RWPE2 (cell line): ENCODE measurements at regions not wholly inside any gene's neighbourhood (a gene's known extent, or its start where the extent isn't known, plus 50 kb on each side); places are given as distances from the start of the nearest gene placed in this dataset.

Experiments
- ATAC-seq: fragments of 200-7000 bp; cut with Tn5 transposase; 3 replicates; pipeline ENCODE4 v1.9.1; 2021; ENCODE audit warnings: low read depth
- DNase-seq: peaks from one replicate; pipeline ENCODE4 v3.0.0-alpha.2; 2020; ENCODE audit warnings: low spot score
- H3K27ac ChIP-seq: fragments of 450-650 bp; 2 replicates; pipeline ENCODE4 v1.5.1; 2017; ENCODE audit warnings: mild to moderate bottlenecking; ENCODE audit not compliant: poor library complexity, severe bottlenecking
- H3K27me3 ChIP-seq: fragments of 250-450 bp; sonication (Bioruptor Pico); 2 replicates; pipeline ENCODE4 v1.5.1; 2021; ENCODE audit warnings: mild to moderate bottlenecking, moderate library complexity; ENCODE audit not compliant: insufficient read depth, poor library complexity, severe bottlenecking
- H3K36me3 ChIP-seq: fragments of 250-450 bp; sonication (Bioruptor Pico); 2 replicates; pipeline ENCODE4 v1.5.1; 2020; ENCODE audit warnings: low read depth, mild to moderate bottlenecking, moderate library complexity
- H3K4me1 ChIP-seq: fragments of 250-450 bp; sonication (Bioruptor Pico); 2 replicates; pipeline ENCODE4 v1.5.1; 2021; ENCODE audit warnings: mild to moderate bottlenecking, moderate library complexity; ENCODE audit not compliant: insufficient read depth, poor library complexity, severe bottlenecking
- H3K4me3 ChIP-seq: fragments of 250-450 bp; sonication (Bioruptor Pico); 2 replicates; pipeline ENCODE4 v1.5.1; 2021; ENCODE audit warnings: mild to moderate bottlenecking, moderate library complexity; ENCODE audit not compliant: severe bottlenecking
- H3K9me3 ChIP-seq: fragments of 250-450 bp; sonication (Bioruptor Pico); 2 replicates; pipeline ENCODE4 v1.5.1; 2021; ENCODE audit warnings: mild to moderate bottlenecking, moderate library complexity; ENCODE audit not compliant: severe bottlenecking
- TF ChIP-seq, protein P1 (sequence below): fragments of 450-650 bp; IDR thresholded peaks from one replicate; pipeline ENCODE4 v1.5.1; 2017; ENCODE audit warnings: mild to moderate bottlenecking, moderate library complexity; ENCODE audit not compliant: poor library complexity, severe bottlenecking

DNA sequence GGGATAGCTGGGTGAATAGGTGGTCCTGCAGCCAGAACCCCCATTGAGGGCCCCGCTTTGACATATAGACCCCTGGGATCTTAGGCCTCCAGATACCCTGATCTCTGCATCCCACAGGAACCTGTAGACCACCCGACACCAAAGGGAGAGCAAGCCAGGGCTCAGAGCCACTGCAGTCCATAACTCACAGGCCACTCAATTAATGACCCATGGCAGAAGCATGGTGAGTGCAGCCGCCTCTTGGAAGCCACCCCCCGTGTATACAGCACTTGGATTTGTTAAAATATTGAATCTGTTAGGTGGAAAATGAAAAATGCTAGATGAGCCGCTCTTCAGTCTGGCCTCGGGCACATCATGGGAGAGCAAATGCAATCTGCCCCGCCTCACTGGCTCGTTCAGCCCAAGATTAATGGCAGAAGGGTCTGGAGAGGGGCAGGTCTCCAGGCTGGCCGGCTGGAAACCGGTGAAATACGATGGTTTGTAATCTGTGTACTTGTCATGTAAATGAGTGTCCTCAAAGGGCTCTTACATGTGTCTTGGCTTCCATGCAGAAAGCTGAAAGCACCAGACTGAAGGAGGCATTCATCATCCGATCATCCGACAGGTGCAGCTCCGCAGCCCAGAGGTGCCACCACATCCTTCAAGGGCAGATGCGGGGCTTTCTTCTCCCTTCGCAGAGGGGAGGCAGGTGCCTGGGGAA, 111.3 kb downstream of the OLFM1 start:
- H3K27me3 ChIP-seq, result peaks cover 38% of the 10 kb centered on the region
- H3K4me3 ChIP-seq, result no peak overlapping the region
- H3K27ac ChIP-seq, result no peak overlapping the region
- no peak for ATAC-seq
- H3K36me3 ChIP-seq, result no peaks in the 10 kb centered on the region
- no peak for DNase-seq
- H3K9me3 ChIP-seq, result no peaks in the 10 kb centered on the region
- H3K4me1 ChIP-seq, result no peaks in the 10 kb centered on the region
- TF ChIP-seq, protein P1, sequence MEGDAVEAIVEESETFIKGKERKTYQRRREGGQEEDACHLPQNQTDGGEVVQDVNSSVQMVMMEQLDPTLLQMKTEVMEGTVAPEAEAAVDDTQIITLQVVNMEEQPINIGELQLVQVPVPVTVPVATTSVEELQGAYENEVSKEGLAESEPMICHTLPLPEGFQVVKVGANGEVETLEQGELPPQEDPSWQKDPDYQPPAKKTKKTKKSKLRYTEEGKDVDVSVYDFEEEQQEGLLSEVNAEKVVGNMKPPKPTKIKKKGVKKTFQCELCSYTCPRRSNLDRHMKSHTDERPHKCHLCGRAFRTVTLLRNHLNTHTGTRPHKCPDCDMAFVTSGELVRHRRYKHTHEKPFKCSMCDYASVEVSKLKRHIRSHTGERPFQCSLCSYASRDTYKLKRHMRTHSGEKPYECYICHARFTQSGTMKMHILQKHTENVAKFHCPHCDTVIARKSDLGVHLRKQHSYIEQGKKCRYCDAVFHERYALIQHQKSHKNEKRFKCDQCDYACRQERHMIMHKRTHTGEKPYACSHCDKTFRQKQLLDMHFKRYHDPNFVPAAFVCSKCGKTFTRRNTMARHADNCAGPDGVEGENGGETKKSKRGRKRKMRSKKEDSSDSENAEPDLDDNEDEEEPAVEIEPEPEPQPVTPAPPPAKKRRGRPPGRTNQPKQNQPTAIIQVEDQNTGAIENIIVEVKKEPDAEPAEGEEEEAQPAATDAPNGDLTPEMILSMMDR, result no peak

- no peak for ATAC-seq
- H3K9me3 ChIP-seq, result no peaks in the 10 kb centered on the region
- no peak overlapping the region for H3K27ac ChIP-seq
- H3K4me3 ChIP-seq, result no peak overlapping the region
- peaks cover 44% of the 10 kb centered on the region for H3K27me3 ChIP-seq
- no peaks in the 10 kb centered on the region for H3K4me1 ChIP-seq
- DNase-seq, result no peak
- TF ChIP-seq, protein P1, result no peak
- no peaks in the 10 kb centered on the region for H3K36me3 ChIP-seq
Measured at GRCh38 chr9:135199489-135199888, 112.0 kb downstream of the OLFM1 start.

GRCh38 chr9:135201711-135202110, 114.2 kb downstream of the OLFM1 start:
- Histone ChIP-seq H3K27ac (no peak overlapping the region), H3K4me1 (no peaks in the 10 kb centered on the region), H3K27me3 (peaks cover 44% of the 10 kb centered on the region), H3K4me3 (no peak overlapping the region), H3K36me3 (no peaks in the 10 kb centered on the region), H3K9me3 (no peaks in the 10 kb centered on the region)
- DNase-seq, result no peak
- ATAC-seq, result no peak
- TF ChIP-seq, protein P1, result no peak

DNA sequence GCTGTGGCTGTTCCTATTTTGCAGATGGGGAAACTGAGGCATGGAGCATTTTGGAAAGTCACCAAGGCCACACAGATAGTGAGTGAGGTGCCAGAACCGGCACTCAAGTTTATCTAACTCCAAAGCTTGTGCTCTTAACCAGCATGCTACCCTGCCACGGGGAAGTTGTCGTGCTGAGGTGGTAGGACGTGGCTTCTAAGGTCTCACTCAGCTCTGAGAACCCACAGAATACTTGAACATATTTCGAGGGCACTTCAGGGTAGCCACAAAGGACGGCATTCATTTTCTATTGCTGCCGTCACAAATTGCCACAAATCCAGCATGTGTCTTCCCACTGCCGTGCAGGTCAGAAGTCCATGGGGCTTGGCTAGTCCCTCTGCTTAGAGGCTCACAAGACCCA, 116.7 kb downstream of the OLFM1 start:
- H3K36me3 ChIP-seq, result no peaks in the 10 kb centered on the region
- ATAC-seq (no peak), DNase-seq (no peak)
- peaks cover 25% of the 10 kb centered on the region for H3K27me3 ChIP-seq
- H3K27ac ChIP-seq, result no peak overlapping the region
- TF ChIP-seq, protein P1, result no peak
- no peak overlapping the region for H3K4me3 ChIP-seq
- H3K4me1 ChIP-seq, result no peaks in the 10 kb centered on the region
- no peaks in the 10 kb centered on the region for H3K9me3 ChIP-seq

DNA sequence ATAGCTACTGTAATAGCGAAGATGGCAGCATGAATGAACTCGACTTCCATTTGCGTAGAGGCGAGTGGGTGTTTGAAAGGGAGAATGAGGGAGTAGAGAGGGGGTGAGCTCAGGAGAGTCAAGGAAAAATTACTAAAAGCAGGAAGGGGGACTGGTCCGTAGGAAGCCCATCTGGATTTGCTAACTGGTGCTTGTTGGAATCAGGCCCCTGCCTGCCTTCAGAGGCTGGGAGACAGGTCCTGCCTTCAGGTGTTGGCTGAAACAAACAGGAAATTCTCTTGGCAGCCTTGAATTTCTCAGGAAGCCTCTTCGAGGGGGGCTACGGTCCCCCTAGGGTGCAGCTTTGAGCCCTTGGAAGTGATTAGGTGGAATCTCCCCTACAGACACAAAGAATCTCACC, 121.7 kb downstream of the OLFM1 start:
- ATAC-seq (no peak), DNase-seq (no peak)
- no peak overlapping the region for H3K4me3 ChIP-seq
- TF ChIP-seq, protein P1, result no peak
- H3K36me3 ChIP-seq, result no peaks in the 10 kb centered on the region
- H3K9me3 ChIP-seq, result no peaks in the 10 kb centered on the region
- H3K4me1 ChIP-seq, result no peaks in the 10 kb centered on the region
- peaks cover 6% of the 10 kb centered on the region for H3K27me3 ChIP-seq
- H3K27ac ChIP-seq, result no peak overlapping the region
